H1 (cell line): ENCODE measurements at regions not wholly inside any gene's neighbourhood (a gene's known extent, or its start where the extent isn't known, plus 50 kb on each side); places are given as distances from the start of the nearest gene placed in this dataset.

Experiments
- CTCF ChIA-PET: fragments of 300-600 bp; sonication (Branson Sonifier 250); formaldehyde crosslinking; loops from one replicate; lab custom pipeline; 2021; ENCODE audit not compliant: partially characterized antibody; lab: Charles Lee
- POLR2A ChIA-PET: fragments of 300-600 bp; sonication (Branson Sonifier 250); formaldehyde crosslinking; loops from one replicate; lab custom pipeline; 2021; ENCODE audit warnings: inconsistent platforms; ENCODE audit not compliant: partially characterized antibody; lab: Charles Lee
- DNase-seq, 2 experiments: peaks; one replicate each; pipeline versions ENCODE4 v3.0.0 to v3.0.0-alpha.2; 2010 to 2022; ENCODE audit warnings: low spot score in 2 of 2, low read depth in 1 of 2, mixed read lengths in 1 of 2
- FAIRE-seq: peaks from 2 replicates; lab custom pipeline; 2011; peaks lifted over from hg19 to GRCh38; lab: Jason Lieb, UNC
- H2AFZ ChIP-seq: 2 replicates; pipeline ENCODE4 v1.8.1; 2012; ENCODE audit warnings: low read length, inconsistent platforms
- H2AK5ac ChIP-seq: 2 replicates; pipeline ENCODE4 v1.6.1; 2013; ENCODE audit warnings: low read depth, low read length
- H2BK120ac ChIP-seq: replicated peaks from 2 replicates; pipeline ENCODE3; 2013; ENCODE audit warnings: low read depth, low read length, inconsistent platforms
- H2BK12ac ChIP-seq: 2 replicates; pipeline ENCODE4 v1.6.1; 2013; ENCODE audit warnings: low read depth, low read length
- H2BK15ac ChIP-seq: 2 replicates; pipeline ENCODE4 v1.6.1; 2013; ENCODE audit warnings: low read length
- H2BK20ac ChIP-seq: 2 replicates; pipeline ENCODE4 v1.6.1; 2013; ENCODE audit warnings: low read length
- H2BK5ac ChIP-seq: 2 replicates; pipeline ENCODE4 v1.6.1; 2013; ENCODE audit warnings: low read depth, low read length
- H3K14ac ChIP-seq: 2 replicates; pipeline ENCODE4 v1.6.1; 2013; ENCODE audit warnings: inconsistent platforms; ENCODE audit not compliant: insufficient read length
- H3K18ac ChIP-seq: 2 replicates; pipeline ENCODE4 v1.6.1; 2013; ENCODE audit warnings: low read length; ENCODE audit errors: extremely low read depth
- H3K23ac ChIP-seq: 2 replicates; pipeline ENCODE4 v1.6.1; 2013; ENCODE audit warnings: inconsistent platforms; ENCODE audit not compliant: insufficient read length
- H3K23me2 ChIP-seq: 2 replicates; pipeline ENCODE4 v1.6.1; 2013; ENCODE audit warnings: low read depth, low read length
- H3K27ac ChIP-seq: 2 replicates; pipeline ENCODE4 v1.6.1; 2011; ENCODE audit warnings: low read depth, low read length, inconsistent platforms
- H3K27me3 ChIP-seq, 4 experiments: replicated peaks in 1 of 4; 1 replicate in 1 of 4; 2 replicates in 3 of 4; pipeline versions ENCODE4 v1.6.1 to v1.8.1; 2011 to 2013; ENCODE audit warnings: low read length in 3 of 4, mild to moderate bottlenecking in 3 of 4, inconsistent platforms in 2 of 4, mixed read lengths in 2 of 4, moderate library complexity in 1 of 4; ENCODE audit not compliant: control insufficient read depth in 3 of 4, insufficient read depth in 3 of 4; ENCODE audit errors: extremely low read depth in 1 of 4
- H3K36me3 ChIP-seq, 4 experiments: 2 replicates each; pipeline versions ENCODE4 v1.6.1 to v1.8.1; 2011 to 2013; ENCODE audit warnings: mild to moderate bottlenecking in 4 of 4, low read length in 3 of 4, moderate library complexity in 2 of 4, control low read depth in 1 of 4, inconsistent platforms in 1 of 4; ENCODE audit not compliant: insufficient read depth in 4 of 4, control insufficient read depth in 2 of 4
- H3K4ac ChIP-seq: replicated peaks from 2 replicates; pipeline ENCODE3; 2013; ENCODE audit warnings: low read length, low read depth, mixed read lengths, inconsistent platforms; ENCODE audit not compliant: insufficient read length
- H3K4me1 ChIP-seq, 4 experiments: replicated peaks in 1 of 4; 1 replicate in 1 of 4; 2 replicates in 3 of 4; pipeline versions ENCODE4 v1.6.1 to v1.8.1; 2011 to 2013; ENCODE audit warnings: low read length in 3 of 4, inconsistent platforms in 2 of 4, mixed read lengths in 1 of 4; ENCODE audit not compliant: insufficient read depth in 4 of 4, control insufficient read depth in 3 of 4
- H3K4me2 ChIP-seq, 2 experiments: 2 replicates each; pipeline versions ENCODE4 v1.6.1 to v1.8.1; 2011 to 2013; ENCODE audit warnings: low read depth in 2 of 2, low read length in 2 of 2, control low read depth in 1 of 2, inconsistent platforms in 1 of 2, mild to moderate bottlenecking in 1 of 2; ENCODE audit not compliant: insufficient read depth in 1 of 2
- H3K4me3 ChIP-seq, 4 experiments: fragments of 200-600, 300-600 bp in 1 of 4; sonication (generic), shearing (Covaris generic), sonication (Bioruptor Twin) in 1 of 4; 2 replicates each; pipeline versions ENCODE4 v1.5.1 to v1.8.1; 2011 to 2016; ENCODE audit warnings: low read length in 4 of 4, low read depth in 3 of 4, control low read depth in 2 of 4, inconsistent platforms in 2 of 4, mild to moderate bottlenecking in 2 of 4, mixed read lengths in 1 of 4, moderate library complexity in 1 of 4; ENCODE audit not compliant: insufficient read depth in 2 of 4; ENCODE audit errors: extremely low read depth in 1 of 4
- H3K56ac ChIP-seq: replicated peaks from 2 replicates; pipeline ENCODE3; 2013; ENCODE audit warnings: low read depth, mild to moderate bottlenecking, mixed read lengths, low read length, inconsistent platforms; ENCODE audit not compliant: insufficient read length
- H3K79me1 ChIP-seq: 2 replicates; pipeline ENCODE4 v1.6.1; 2013; ENCODE audit warnings: low read depth, low read length, control low read depth
- H3K79me2 ChIP-seq, 2 experiments: 2 replicates each; pipeline versions ENCODE4 v1.6.1 to v1.8.1; 2012 to 2013; ENCODE audit warnings: low read length in 2 of 2, mild to moderate bottlenecking in 2 of 2, inconsistent platforms in 1 of 2; ENCODE audit not compliant: insufficient read depth in 2 of 2, control insufficient read depth in 1 of 2
- H3K9ac ChIP-seq, 4 experiments: replicated peaks in 1 of 4; 1 replicate in 1 of 4; 2 replicates in 3 of 4; pipeline versions ENCODE4 v1.6.1 to v1.8.1; 2011 to 2013; ENCODE audit warnings: low read depth in 3 of 4, low read length in 3 of 4, control low read depth in 2 of 4, mild to moderate bottlenecking in 2 of 4, moderate library complexity in 2 of 4, inconsistent platforms in 1 of 4; ENCODE audit errors: extremely low read depth in 1 of 4
- H3K9me3 ChIP-seq, 2 experiments: 2 replicates each; pipeline versions ENCODE4 v1.6.1 to v1.8.1; 2012 to 2013; ENCODE audit warnings: mild to moderate bottlenecking in 2 of 2, moderate library complexity in 2 of 2, control low read depth in 1 of 2, inconsistent platforms in 1 of 2, low read depth in 1 of 2, low read length in 1 of 2, mixed read lengths in 1 of 2; ENCODE audit not compliant: insufficient read depth in 2 of 2
- H4K20me1 ChIP-seq, 2 experiments: replicated peaks in 1 of 2; 2 replicates each; pipeline versions ENCODE3 to v1.8.1; 2011 to 2013; ENCODE audit warnings: inconsistent platforms in 2 of 2, low read length in 2 of 2, mild to moderate bottlenecking in 1 of 2; ENCODE audit not compliant: insufficient read depth in 2 of 2, control insufficient read depth in 1 of 2
- H4K5ac ChIP-seq: 2 replicates; pipeline ENCODE4 v1.6.1; 2013; ENCODE audit warnings: low read length, low read depth, mixed read lengths, inconsistent platforms; ENCODE audit not compliant: insufficient read length
- H4K8ac ChIP-seq: 2 replicates; pipeline ENCODE4 v1.8.0; 2013; ENCODE audit warnings: mild to moderate bottlenecking, moderate library complexity, low read length, inconsistent platforms; ENCODE audit not compliant: insufficient read depth; ENCODE audit errors: extremely low read depth
- H4K91ac ChIP-seq: replicated peaks from 2 replicates; pipeline ENCODE3; 2013; ENCODE audit warnings: low read length, mixed read lengths, inconsistent platforms; ENCODE audit not compliant: insufficient read length
- CHD1 ChIP-seq: IDR thresholded peaks from 2 replicates; pipeline ENCODE4 v1.6.1; 2012; ENCODE audit warnings: low read depth, low read length, improper control_type of control experiment
- HDAC2 ChIP-seq, 2 experiments: fragments of 300-600 bp in 1 of 2; sonication (generic) in 1 of 2; IDR thresholded peaks; 2 replicates each; pipeline ENCODE4 v1.6.1; 2011 to 2012; ENCODE audit warnings: low read depth in 2 of 2, low read length in 2 of 2, mild to moderate bottlenecking in 2 of 2, moderate library complexity in 2 of 2, borderline replicate concordance in 1 of 2, inconsistent platforms in 1 of 2
- MAX ChIP-seq: IDR thresholded peaks from 2 replicates; pipeline ENCODE4 v1.6.1; 2012; ENCODE audit warnings: inconsistent platforms
- NANOG ChIP-seq: IDR thresholded peaks from 2 replicates; pipeline ENCODE4 v1.6.1; 2011; ENCODE audit warnings: low read length, low read depth, mild to moderate bottlenecking, inconsistent platforms; ENCODE audit not compliant: insufficient read depth, poor library complexity, severe bottlenecking
- NRF1 ChIP-seq: IDR thresholded peaks from 2 replicates; pipeline ENCODE4 v1.6.1; 2011; ENCODE audit warnings: mild to moderate bottlenecking, low read depth, low read length, improper control_type of control experiment
- PHF8 ChIP-seq: fragments of 200-600 bp; sonication (generic); conservative IDR thresholded peaks from 2 replicates; pipeline ENCODE4 v1.7.1; 2012; ENCODE audit warnings: low read depth, mild to moderate bottlenecking, inconsistent platforms, low read length, moderate library complexity
- SAP30 ChIP-seq: fragments of 300-600 bp; sonication (generic); IDR thresholded peaks from 2 replicates; pipeline ENCODE4 v1.7.1; 2012; ENCODE audit warnings: low read length, moderate library complexity, mild to moderate bottlenecking, inconsistent platforms; ENCODE audit not compliant: insufficient read depth, insufficient replicate concordance
- WGBS, 2 experiments: shearing (Covaris generic) in 1 of 2; methylation state at CpG; one replicate each; pipeline versions ENCODE4 v1.1.6 to v1.1.7; 2013 to 2015; ENCODE audit warnings: low lambda C conversion rate in 2 of 2, mixed read lengths in 2 of 2, inconsistent platforms in 1 of 2, low coverage in 1 of 2, missing lambda C conversion rate in 1 of 2; ENCODE audit not compliant: insufficient replicate concordance in 2 of 2, insufficient coverage in 1 of 2, insufficient read length in 1 of 2; ENCODE audit errors: extremely low coverage in 1 of 2, missing lambda C conversion rate in 1 of 2; 5-methylcytosine and 5-hydroxymethylcytosine counted together

DNA sequence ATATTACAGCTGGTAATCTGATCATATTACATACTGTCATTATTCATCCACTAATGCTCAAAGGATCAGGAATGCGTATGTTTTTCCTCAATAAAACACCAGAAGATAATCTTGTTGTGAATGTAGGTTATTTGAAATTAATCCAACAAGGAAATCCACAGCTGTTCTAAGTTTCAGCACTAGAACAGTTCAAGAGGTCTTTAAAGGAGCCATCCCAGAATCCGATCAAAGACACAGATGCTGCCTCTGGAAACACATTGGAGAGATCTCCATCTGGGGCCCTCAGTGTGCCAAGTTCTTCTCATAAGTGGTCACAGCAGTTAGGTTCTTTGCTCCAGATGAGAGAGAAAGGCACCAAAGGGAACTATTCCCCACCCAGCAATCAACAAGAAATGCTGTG, 1955.1 kb upstream of the RAG2 start:
- Histone ChIP-seq H2BK15ac (no peak overlapping the region), H2BK5ac (no peak overlapping the region), H3K18ac (no peak overlapping the region), H3K27me3 (no peaks in the 10 kb centered on the region), H4K5ac (no peak overlapping the region), H4K20me1 (no peaks in the 10 kb centered on the region), H3K4me3 (no peak overlapping the region), H2BK120ac (no peak overlapping the region), H4K91ac (no peak overlapping the region), H3K14ac (no peak overlapping the region), H3K23me2 (no peaks in the 10 kb centered on the region), H3K4me1 (no peaks in the 10 kb centered on the region), H3K9ac (no peak overlapping the region), H2BK12ac (no peak overlapping the region), H3K79me2 (no peaks in the 10 kb centered on the region), H2BK20ac (no peak overlapping the region), H3K4me2 (no peak overlapping the region), H3K27ac (no peak overlapping the region), H3K23ac (no peak overlapping the region), H3K56ac (no peak overlapping the region), H2AK5ac (no peak overlapping the region), H3K36me3 (no peaks in the 10 kb centered on the region), H2AFZ (no peak overlapping the region), H4K8ac (no peak overlapping the region), H3K9me3 (no peaks in the 10 kb centered on the region), H3K4ac (no peak overlapping the region), H3K79me1 (no peaks in the 10 kb centered on the region)
- CTCF ChIA-PET: no interaction called here
- POLR2A ChIA-PET: no interaction called here
- no peak for DNase-seq
- FAIRE-seq: no peak
- TF ChIP-seq NANOG (no peak), MAX (no peak), CHD1 (no peak), HDAC2 (IDR thresholded peaks at IDR 0.05; ENCODE audit: borderline replicate concordance in 1 of 2, low read depth in 2 of 2, low read length in 2 of 2) (no peak), SAP30 (no peak), PHF8 (no peak), NRF1 (no peak)
- WGBS, 2 experiments: 89% methylated on average over 2 of the region's 2 CpGs; no CpG with 5 or more reads in 1 of the 2 experiments
